NT2/D1 (cell line): ENCODE measurements at regions not wholly inside any gene's neighbourhood (a gene's known extent, or its start where the extent isn't known, plus 50 kb on each side); places are given as distances from the start of the nearest gene placed in this dataset.

ENCODE experiments used
- SUZ12 ChIP-seq: IDR thresholded peaks from 2 replicates; pipeline ENCODE4 v1.6.1; 2011; ENCODE audit not compliant: insufficient read length, insufficient read depth; ENCODE audit errors: extremely low read depth
- YY1 ChIP-seq: IDR thresholded peaks from 2 replicates; pipeline ENCODE4 v1.6.1; 2011; ENCODE audit not compliant: insufficient read length, insufficient read depth
- ZNF274 ChIP-seq: IDR thresholded peaks from 2 replicates; pipeline ENCODE4 v1.6.1; 2011; ENCODE audit warnings: mild to moderate bottlenecking, low read depth, low read length

- no peak for TF ChIP-seq YY1
- no peak for TF ChIP-seq ZNF274
- TF ChIP-seq SUZ12, result no peak
These were observed 350.8 kb downstream of the ENC1 start for GRCh38 chr5:74289691-74290090.
